Body of pancreas (tissue), 4 donors: ENCODE measurements at regions not wholly inside any gene's neighbourhood (a gene's known extent, or its start where the extent isn't known, plus 50 kb on each side); places are given as distances from the start of the nearest gene placed in this dataset.

ENCODE experiments used
- CTCF ChIP-seq, 7 experiments: fragments of 450-650 bp in 4 of 7; fragments of 200-600 bp in 3 of 7; sonication (generic) in 3 of 7; IDR thresholded peaks; one replicate each; pipeline ENCODE4 v1.5.1; 2016 to 2019; ENCODE audit warnings: antibody characterized with exemption in 7 of 7
- POLR2A ChIP-seq, 3 donors: fragments of 450-650 bp; IDR thresholded peaks; one replicate each; pipeline ENCODE4 v1.6.1; 2016; ENCODE audit warnings: antibody characterized with exemption in 3 of 3, mild to moderate bottlenecking in 2 of 3

GRCh38 chr2:136356125-136357006, 238.4 kb upstream of the CXCR4 start:
- no peak for TF ChIP-seq CTCF (IDR thresholded peaks at IDR 0.05)
- TF ChIP-seq POLR2A (IDR thresholded peaks at IDR 0.05) = no peak
